SHP77 (cell line): ENCODE measurements at regions not wholly inside any gene's neighbourhood (a gene's known extent, or its start where the extent isn't known, plus 50 kb on each side); places are given as distances from the start of the nearest gene placed in this dataset.
A peak's percentile ranks its signal among the peaks of the same experiment; 100 is the strongest.
"Not testable (repeated sequence)": the region's sequence is repeated elsewhere in the genome, so short reads cannot be mapped to it uniquely, and the experiment has no call there.

Experiments used
- DNase-seq, 2 experiments: peaks; one replicate each; lab custom pipeline; 2025; lab: John Stamatoyannopoulos, UW

DNA sequence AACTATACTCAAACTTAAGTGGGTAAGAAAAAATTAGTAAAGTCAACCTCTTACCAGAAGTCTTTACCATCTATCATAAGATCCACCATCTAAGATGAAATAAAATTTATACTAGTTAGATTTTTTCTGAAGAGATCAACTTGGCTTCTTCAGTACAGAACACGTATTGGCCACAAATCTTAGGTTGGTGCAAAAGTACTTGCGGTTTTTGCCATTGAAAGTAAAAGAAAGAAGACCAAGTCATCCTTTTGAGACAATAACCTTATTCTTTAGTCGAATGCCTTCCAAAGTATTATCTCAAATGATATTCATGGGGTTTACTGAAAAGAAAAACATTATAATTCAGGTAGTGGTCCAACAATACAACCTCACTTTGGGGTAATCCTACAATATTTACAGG is 292.6 kb upstream of the PTCHD4 start:
- no peak for DNase-seq

GRCh38 chr6:48401016-48401415 is 290.0 kb upstream of the PTCHD4 start:
- no peak for DNase-seq

- DNase-seq: no peak
Measured at GRCh38 chr6:48397887-48398286, 286.9 kb upstream of the PTCHD4 start.

- peak; percentile 34 to 43 for DNase-seq
Measured at GRCh38 chr6:48389146-48390043, 278.4 kb upstream of the PTCHD4 start.

GRCh38 chr6:48388044-48388443 is 277.0 kb upstream of the PTCHD4 start:
- no peak for DNase-seq

GRCh38 chr6:48378884-48379407 is 267.9 kb upstream of the PTCHD4 start:
- DNase-seq: no peak

DNA sequence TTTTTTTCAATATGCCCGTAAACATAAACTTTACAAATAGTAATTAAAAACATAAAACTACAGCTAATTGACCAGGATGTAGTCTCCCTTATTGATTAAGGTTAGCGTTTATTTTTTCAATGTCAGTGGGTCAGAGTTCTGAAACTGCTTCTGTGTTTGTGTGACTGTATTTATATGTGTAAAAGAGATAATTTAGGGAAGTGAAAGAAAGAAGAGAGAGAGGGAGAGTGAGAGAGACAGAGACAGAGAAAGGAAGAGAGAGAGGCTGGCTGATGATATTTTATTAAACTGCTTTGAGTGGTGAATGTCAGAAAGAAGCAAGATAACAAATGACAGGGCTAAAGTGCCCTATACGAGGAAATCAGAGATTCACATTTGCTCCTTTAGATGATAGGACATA is 266.1 kb upstream of the PTCHD4 start:
- DNase-seq: no peak

GRCh38 chr6:48371226-48371625 is 260.2 kb upstream of the PTCHD4 start:
- DNase-seq: not testable (repeated sequence)

DNA sequence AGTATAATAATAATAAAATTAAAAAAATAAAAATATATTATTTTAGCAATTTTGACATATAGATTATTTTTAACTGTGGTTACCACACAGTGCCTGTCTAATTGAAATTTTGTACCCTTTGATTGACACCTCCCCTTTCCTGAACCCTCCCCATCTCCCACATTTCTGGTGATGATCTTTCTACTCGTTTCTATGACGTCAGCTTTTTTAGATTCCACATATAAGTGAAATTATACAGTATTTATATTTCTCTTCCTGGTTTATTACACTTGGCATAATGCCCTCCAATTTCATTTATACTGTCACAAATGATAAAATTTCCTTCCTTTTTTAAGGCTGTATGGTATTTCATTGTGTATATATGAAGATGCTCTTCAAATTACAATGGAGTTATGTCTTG is 258.1 kb upstream of the PTCHD4 start:
- no peak for DNase-seq

- no peak for DNase-seq
Measured at GRCh38 chr6:48325701-48326100, 214.7 kb upstream of the PTCHD4 start.

DNA sequence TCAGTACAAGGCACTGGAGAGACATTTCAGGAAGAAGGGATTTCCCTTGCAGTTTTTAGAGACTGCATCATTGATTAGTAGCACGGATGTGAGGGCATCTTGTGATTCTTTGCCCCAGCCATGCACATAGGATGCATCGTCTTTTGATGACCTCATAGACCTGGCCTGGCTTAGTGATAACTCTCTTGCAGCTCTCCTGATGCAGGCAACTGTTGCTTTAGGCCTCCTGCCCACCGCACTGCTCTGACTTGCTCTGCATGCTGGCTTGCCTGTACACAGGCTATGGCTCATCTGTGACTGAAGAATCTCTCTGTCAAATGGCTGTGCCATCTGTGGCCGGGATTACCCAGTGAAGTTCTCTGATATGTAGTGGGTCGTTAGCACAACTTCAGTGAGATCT is 207.7 kb upstream of the PTCHD4 start:
- DNase-seq: no peak

DNA sequence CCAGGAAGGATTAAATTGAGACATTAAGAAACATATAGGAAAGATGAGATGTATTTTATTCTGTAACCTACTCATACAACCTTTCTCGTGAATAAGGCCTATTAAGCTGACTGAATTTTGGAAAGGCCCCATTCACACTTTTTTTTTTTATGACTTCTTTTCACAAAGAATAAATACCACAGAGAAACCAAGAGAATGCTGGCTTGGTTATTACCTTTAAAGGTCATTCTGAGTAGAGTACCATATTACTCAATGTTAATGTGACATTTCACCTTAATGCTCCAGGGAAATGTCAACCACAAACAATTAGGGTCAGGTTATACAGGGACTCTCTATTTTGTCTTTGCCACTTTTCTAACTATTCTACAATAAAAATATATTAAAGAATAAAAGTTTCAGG is 204.9 kb upstream of the PTCHD4 start:
- no peak for DNase-seq

GRCh38 chr6:48315051-48315719 is 204.2 kb upstream of the PTCHD4 start:
- DNase-seq: no peak

GRCh38 chr6:48311301-48311700 is 200.3 kb upstream of the PTCHD4 start:
- no peak for DNase-seq

- no peak for DNase-seq
Measured at GRCh38 chr6:48307573-48307972, 196.6 kb upstream of the PTCHD4 start.

DNA sequence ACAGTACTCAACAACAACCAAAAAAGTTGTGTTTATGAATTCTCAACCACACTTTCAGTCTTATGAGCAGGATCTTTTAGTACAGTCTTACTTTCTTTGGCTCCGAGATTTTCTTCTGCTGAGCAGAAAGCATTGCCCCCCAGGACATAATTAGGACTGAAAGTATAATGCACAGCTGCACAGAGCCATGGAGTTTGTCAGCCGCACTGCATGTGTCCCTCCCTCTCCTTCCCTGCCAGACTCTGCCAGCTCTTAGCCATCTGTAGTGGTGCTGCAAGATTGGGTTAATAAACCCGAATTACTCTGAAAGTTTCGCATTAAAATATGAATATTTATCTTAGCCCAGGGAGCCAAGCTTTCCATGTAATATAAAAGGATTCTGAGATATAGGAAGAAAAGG is 179.6 kb upstream of the PTCHD4 start:
- DNase-seq: no peak

- DNase-seq: no peak
Measured at GRCh38 chr6:48289841-48290240, 178.8 kb upstream of the PTCHD4 start.

- no peak for DNase-seq
Measured at GRCh38 chr6:48281217-48281616, 170.2 kb upstream of the PTCHD4 start.

GRCh38 chr6:48280035-48280620 is 169.1 kb upstream of the PTCHD4 start:
- no peak for DNase-seq

DNA sequence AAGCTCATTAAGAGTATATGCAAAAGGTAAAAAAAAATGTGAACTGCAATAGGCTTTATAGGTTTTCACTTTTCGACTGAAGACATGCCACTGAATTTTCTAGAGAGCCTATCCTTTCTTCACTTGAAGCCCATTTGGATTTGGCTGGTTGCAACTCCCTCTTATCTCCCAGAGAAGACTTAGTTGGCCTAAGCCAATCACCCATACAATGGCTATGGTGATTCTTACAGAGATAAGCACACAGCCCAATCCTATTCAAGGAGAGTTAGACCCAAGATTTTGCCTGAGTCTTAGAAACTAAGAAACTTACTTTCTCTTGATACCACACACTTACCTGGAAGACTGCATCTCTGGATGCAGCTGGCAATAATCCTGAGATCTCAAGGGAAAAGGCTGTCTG is 167.3 kb upstream of the PTCHD4 start:
- no peak for DNase-seq

DNA sequence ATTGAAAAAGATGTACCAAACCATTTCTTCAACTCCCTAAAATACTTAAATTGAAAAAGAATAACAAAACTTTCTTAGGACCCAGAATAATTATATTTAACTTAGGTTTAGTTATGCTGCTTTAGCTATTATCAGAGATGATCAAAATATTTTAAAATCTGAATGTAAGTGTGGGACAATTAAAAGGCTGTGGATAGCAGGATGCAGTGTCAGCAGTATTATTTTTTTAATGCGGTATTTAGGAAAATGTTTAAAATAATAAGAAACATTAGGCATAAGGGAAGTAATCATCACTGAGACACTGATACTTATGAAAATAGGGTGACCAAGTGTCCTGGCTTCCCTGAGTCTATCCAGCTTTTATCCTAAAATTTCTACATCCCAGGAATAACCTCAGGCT is 161.5 kb upstream of the PTCHD4 start:
- DNase-seq: no peak

DNA sequence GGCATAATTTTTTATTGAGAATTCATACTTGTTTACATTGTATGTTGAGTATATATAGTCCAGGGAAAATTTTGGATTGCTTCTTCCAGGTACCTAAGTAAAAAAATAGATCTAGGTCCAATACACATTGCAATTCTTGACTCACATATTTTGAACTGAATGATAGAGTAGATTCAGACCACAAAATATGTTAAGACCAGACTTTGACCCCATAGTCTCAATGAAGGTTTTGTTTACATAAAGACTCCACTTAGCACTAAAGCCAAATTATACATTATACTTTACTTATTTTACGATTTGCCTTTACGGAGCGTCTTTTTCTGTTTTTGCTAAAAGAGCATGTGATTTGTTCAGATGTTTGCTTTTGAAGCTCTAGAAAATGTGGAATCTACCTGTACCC is 144.1 kb upstream of the PTCHD4 start:
- no peak for DNase-seq

GRCh38 chr6:48249071-48249470 is 138.1 kb upstream of the PTCHD4 start:
- no peak for DNase-seq
